ENCODE measurements at regions not wholly inside any gene's neighbourhood (a gene's known extent, or its start where the extent isn't known, plus 50 kb on each side); places are given as distances from the start of the nearest gene placed in this dataset.
"Not testable (repeated sequence)": the region's sequence is repeated elsewhere in the genome, so short reads cannot be mapped to it uniquely, and the experiment has no call there.

DNA sequence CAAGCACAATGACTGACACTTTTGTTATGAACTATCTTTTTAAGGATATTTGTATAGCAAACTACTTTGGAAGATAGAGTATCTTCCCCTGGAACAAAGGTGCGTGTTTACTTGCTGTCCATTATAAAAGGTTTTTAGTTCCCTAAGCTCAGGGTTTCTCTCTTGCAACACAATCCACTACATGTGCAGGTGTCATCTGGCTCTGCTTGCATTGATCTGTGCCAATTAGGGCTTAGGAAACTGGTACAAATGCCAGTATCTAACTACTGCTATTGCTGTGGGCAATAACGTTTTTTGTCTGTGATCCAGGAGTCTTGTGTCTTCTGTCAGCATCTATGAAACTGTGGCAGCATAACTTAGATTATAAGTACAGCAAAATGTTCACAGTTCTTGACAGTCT is 68.3 kb upstream of the ABCD3 start:
- H3K4me3 ChIP-seq (ENCODE audit: low read length) = no peak overlapping the region
- H3K27me3 ChIP-seq (ENCODE audit: control insufficient read depth, low read length) = no peaks in the 10 kb centered on the region
- H3K4me2 ChIP-seq (ENCODE audit: low read length) = no peak overlapping the region
- H3K9me3 ChIP-seq (ENCODE audit: control insufficient read depth, insufficient read depth, low read length) = no peaks in the 10 kb centered on the region
- H3K79me2 ChIP-seq (ENCODE audit: control insufficient read depth, low read length) = no peaks in the 10 kb centered on the region
- no peaks in the 10 kb centered on the region for H3K9me2 ChIP-seq (replicated peaks; ENCODE audit: control insufficient read depth, low read length)
- no peaks in the 10 kb centered on the region for H3K4me1 ChIP-seq (ENCODE audit: control insufficient read depth, low read length)
- no peaks in the 10 kb centered on the region for H3K36me3 ChIP-seq (ENCODE audit: control insufficient read depth, low read length)
- TF ChIP-seq, protein P1, sequence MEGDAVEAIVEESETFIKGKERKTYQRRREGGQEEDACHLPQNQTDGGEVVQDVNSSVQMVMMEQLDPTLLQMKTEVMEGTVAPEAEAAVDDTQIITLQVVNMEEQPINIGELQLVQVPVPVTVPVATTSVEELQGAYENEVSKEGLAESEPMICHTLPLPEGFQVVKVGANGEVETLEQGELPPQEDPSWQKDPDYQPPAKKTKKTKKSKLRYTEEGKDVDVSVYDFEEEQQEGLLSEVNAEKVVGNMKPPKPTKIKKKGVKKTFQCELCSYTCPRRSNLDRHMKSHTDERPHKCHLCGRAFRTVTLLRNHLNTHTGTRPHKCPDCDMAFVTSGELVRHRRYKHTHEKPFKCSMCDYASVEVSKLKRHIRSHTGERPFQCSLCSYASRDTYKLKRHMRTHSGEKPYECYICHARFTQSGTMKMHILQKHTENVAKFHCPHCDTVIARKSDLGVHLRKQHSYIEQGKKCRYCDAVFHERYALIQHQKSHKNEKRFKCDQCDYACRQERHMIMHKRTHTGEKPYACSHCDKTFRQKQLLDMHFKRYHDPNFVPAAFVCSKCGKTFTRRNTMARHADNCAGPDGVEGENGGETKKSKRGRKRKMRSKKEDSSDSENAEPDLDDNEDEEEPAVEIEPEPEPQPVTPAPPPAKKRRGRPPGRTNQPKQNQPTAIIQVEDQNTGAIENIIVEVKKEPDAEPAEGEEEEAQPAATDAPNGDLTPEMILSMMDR (IDR thresholded peaks at IDR 0.05; ENCODE audit: low read depth, low read length, poor library complexity, severe bottlenecking) = no peak
- TF ChIP-seq EZH2phosphoT487 (IDR thresholded peaks at IDR 0.05; ENCODE audit: borderline replicate concordance, low read length) = no peak
- H3F3A ChIP-seq (ENCODE audit: control insufficient read depth, insufficient read depth) = no peaks in the 10 kb centered on the region
- H3K27ac ChIP-seq (ENCODE audit: low read depth, low read length) = no peak overlapping the region
- H4K20me1 ChIP-seq (ENCODE audit: control insufficient read depth, insufficient read depth, low read depth, low read length) = no peaks in the 10 kb centered on the region

DNA sequence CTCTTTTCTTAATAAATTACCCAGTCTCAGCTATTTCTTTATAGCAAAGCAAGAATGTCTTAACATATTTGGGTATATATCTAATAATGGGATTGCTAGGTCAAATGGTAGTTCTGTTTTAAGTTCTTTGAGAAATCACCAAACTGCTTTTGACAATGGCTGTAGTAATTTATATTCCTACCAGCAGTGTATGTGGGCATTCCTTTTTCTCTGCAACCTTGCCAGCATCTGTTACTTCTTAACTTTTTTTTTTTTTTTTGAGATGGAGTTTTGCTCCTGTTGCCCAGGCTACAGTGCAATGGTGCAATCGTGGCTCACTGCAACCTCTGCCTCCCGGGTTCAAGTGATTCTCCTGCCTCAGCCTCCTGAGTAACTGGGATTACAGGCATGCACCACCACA is 69.8 kb upstream of the ABCD3 start:
- not testable (repeated sequence) for H3K27me3 ChIP-seq (ENCODE audit: control insufficient read depth, low read length); H3K36me3 ChIP-seq (ENCODE audit: control insufficient read depth, low read length); H3K4me1 ChIP-seq (ENCODE audit: control insufficient read depth, low read length); H3K27ac ChIP-seq (ENCODE audit: low read depth, low read length); H3K4me2 ChIP-seq (ENCODE audit: low read length); H3K79me2 ChIP-seq (ENCODE audit: control insufficient read depth, low read length); H3K9me2 ChIP-seq (replicated peaks; ENCODE audit: control insufficient read depth, low read length); H3K4me3 ChIP-seq (ENCODE audit: low read length); H4K20me1 ChIP-seq (ENCODE audit: control insufficient read depth, insufficient read depth, low read depth, low read length); H3K9me3 ChIP-seq (ENCODE audit: control insufficient read depth, insufficient read depth, low read length); H3F3A ChIP-seq (ENCODE audit: control insufficient read depth, insufficient read depth)

DNA sequence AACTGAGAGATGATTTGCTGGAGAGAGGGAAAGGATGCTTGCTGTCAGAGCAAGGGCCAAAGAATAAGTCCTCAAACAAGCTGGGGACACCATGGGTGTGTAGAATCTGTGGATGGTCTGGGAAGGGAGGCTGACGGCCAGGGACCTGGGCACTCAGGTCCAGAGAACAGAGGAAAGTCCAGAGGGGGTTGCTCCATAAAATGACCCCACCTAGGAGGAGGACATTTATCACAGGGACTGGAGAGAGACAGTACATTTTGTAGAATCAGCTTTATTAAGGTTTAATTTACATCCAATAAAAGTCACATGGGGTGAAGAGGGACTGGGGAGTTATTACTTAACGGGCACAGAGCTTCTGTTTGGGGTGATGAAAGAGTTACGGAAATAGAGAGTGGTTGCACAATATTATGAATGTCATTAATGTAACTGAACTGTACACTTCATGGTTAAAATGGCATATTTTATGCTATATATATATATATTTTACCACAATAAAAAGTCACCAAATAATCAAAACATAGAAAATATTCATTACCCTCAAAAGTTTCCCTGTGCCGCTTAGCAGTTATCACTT is 73.0 kb upstream of the ABCD3 start:
- Histone ChIP-seq H3K4me2 (ENCODE audit: low read length) (no peak overlapping the region), H4K20me1 (ENCODE audit: control insufficient read depth, insufficient read depth, low read depth, low read length) (no peaks in the 10 kb centered on the region), H3K9me2 (replicated peaks; ENCODE audit: control insufficient read depth, low read length) (no peaks in the 10 kb centered on the region), H3K4me3 (ENCODE audit: low read length) (no peak overlapping the region), H3K4me1 (ENCODE audit: control insufficient read depth, low read length) (no peaks in the 10 kb centered on the region), H3K27ac (ENCODE audit: low read depth, low read length) (no peak overlapping the region), H3K36me3 (ENCODE audit: control insufficient read depth, low read length) (no peaks in the 10 kb centered on the region), H3K9me3 (ENCODE audit: control insufficient read depth, insufficient read depth, low read length) (no peaks in the 10 kb centered on the region), H3K79me2 (ENCODE audit: control insufficient read depth, low read length) (no peaks in the 10 kb centered on the region), H3K27me3 (ENCODE audit: control insufficient read depth, low read length) (no peaks in the 10 kb centered on the region), H3F3A (ENCODE audit: control insufficient read depth, insufficient read depth) (no peaks in the 10 kb centered on the region)
- TF ChIP-seq EZH2phosphoT487 (IDR thresholded peaks at IDR 0.05; ENCODE audit: borderline replicate concordance, low read length) = no peak
- TF ChIP-seq, protein P1 (IDR thresholded peaks at IDR 0.05; ENCODE audit: low read depth, low read length, poor library complexity, severe bottlenecking) = no peak

DNA sequence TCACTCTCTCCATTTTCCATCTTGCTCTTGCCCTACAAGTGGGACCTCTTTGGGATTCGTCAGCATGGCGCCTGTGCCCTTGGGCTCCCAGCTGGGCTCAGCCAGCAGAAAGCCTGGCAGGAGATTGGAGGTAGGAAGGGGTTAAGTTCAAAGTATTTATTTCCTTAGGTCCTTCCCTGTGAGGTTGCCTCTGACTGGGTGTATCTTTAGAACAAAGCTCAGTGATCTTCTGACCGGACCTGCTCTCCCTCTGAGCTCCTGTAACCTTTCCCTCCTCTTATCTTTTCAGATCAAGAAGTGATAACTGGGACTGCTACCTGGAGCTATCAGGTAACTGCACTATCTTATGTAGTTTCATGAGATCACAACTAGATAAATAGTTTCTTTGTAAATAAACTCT is 75.8 kb upstream of the ABCD3 start:
- H3K79me2 ChIP-seq (ENCODE audit: control insufficient read depth, low read length) = no peaks in the 10 kb centered on the region
- H3K9me3 ChIP-seq (ENCODE audit: control insufficient read depth, insufficient read depth, low read length) = no peaks in the 10 kb centered on the region
- H3K27me3 ChIP-seq (ENCODE audit: control insufficient read depth, low read length) = no peaks in the 10 kb centered on the region
- no peak for TF ChIP-seq EZH2phosphoT487 (IDR thresholded peaks at IDR 0.05; ENCODE audit: borderline replicate concordance, low read length)
- TF ChIP-seq, protein P1 (IDR thresholded peaks at IDR 0.05; ENCODE audit: low read depth, low read length, poor library complexity, severe bottlenecking) = no peak
- H3F3A ChIP-seq (ENCODE audit: control insufficient read depth, insufficient read depth) = no peaks in the 10 kb centered on the region
- H3K4me3 ChIP-seq (ENCODE audit: low read length) = no peak overlapping the region
- no peak overlapping the region for H3K4me2 ChIP-seq (ENCODE audit: low read length)
- no peak overlapping the region for H3K27ac ChIP-seq (ENCODE audit: low read depth, low read length)
- no peaks in the 10 kb centered on the region for H3K4me1 ChIP-seq (ENCODE audit: control insufficient read depth, low read length)
- no peaks in the 10 kb centered on the region for H3K36me3 ChIP-seq (ENCODE audit: control insufficient read depth, low read length)
- no peaks in the 10 kb centered on the region for H3K9me2 ChIP-seq (replicated peaks; ENCODE audit: control insufficient read depth, low read length)
- no peaks in the 10 kb centered on the region for H4K20me1 ChIP-seq (ENCODE audit: control insufficient read depth, insufficient read depth, low read depth, low read length)

Measured in DOHH2 (cell line).